ENCODE measurements at regions not wholly inside any gene's neighbourhood (a gene's known extent, or its start where the extent isn't known, plus 50 kb on each side); places are given as distances from the start of the nearest gene placed in this dataset.

- TF ChIP-seq CTCF (IDR thresholded peaks at IDR 0.05; ENCODE audit: low read depth, low read length, poor library complexity, severe bottlenecking) (no peak), EZH2phosphoT487 (IDR thresholded peaks at IDR 0.05; ENCODE audit: borderline replicate concordance, low read length) (no peak)
Measured at GRCh38 chr11:128201009-128201408, 386.3 kb downstream of the ETS1 start.

All from DOHH2 (cell line).